GM23248 (cell line): ENCODE measurements at regions not wholly inside any gene's neighbourhood (a gene's known extent, or its start where the extent isn't known, plus 50 kb on each side); places are given as distances from the start of the nearest gene placed in this dataset.
"Not testable (repeated sequence)": the region's sequence is repeated elsewhere in the genome, so short reads cannot be mapped to it uniquely, and the experiment has no call there.

Source experiments
- DNase-seq: peaks from one replicate; pipeline ENCODE4 v3.0.0-alpha.2; 2015
- H2AFZ ChIP-seq: fragments of 200-600 bp; sonication (generic); 2 replicates; pipeline ENCODE4 v1.6.1; 2016; ENCODE audit warnings: antibody characterized with exemption
- H3F3A ChIP-seq: fragments of 200-600 bp; sonication (generic); 2 replicates; pipeline ENCODE4 v1.6.1; 2016; ENCODE audit warnings: mild to moderate bottlenecking, antibody characterized with exemption, mixed run types; ENCODE audit not compliant: insufficient read depth
- H3K27ac ChIP-seq: fragments of 200-600 bp; sonication (generic); 2 replicates; pipeline ENCODE4 v1.5.1; 2016; ENCODE audit warnings: mild to moderate bottlenecking
- H3K27me3 ChIP-seq: fragments of 200-600 bp; sonication (generic); replicated peaks from 2 replicates; pipeline ENCODE4 v1.6.1; 2016; ENCODE audit warnings: mild to moderate bottlenecking; ENCODE audit not compliant: insufficient read depth
- H3K36me3 ChIP-seq: fragments of 200-600 bp; sonication (generic); 2 replicates; pipeline ENCODE4 v1.6.1; 2016; ENCODE audit warnings: low read depth, mild to moderate bottlenecking
- H3K4me1 ChIP-seq: fragments of 200-600 bp; sonication (generic); 2 replicates; pipeline ENCODE4 v1.6.1; 2016; ENCODE audit warnings: mild to moderate bottlenecking; ENCODE audit not compliant: insufficient read depth
- H3K4me2 ChIP-seq: fragments of 200-600 bp; sonication (generic); one replicate; pipeline ENCODE4 v1.6.1; 2016; ENCODE audit warnings: mild to moderate bottlenecking; ENCODE audit not compliant: unreplicated experiment
- H3K4me3 ChIP-seq: fragments of 200-600 bp; sonication (generic); 2 replicates; pipeline ENCODE4 v1.5.1; 2016; ENCODE audit warnings: mild to moderate bottlenecking
- H3K79me2 ChIP-seq: fragments of 200-600 bp; sonication (generic); 2 replicates; pipeline ENCODE4 v1.6.1; 2016; ENCODE audit warnings: mild to moderate bottlenecking; ENCODE audit not compliant: insufficient read depth
- H3K9ac ChIP-seq: fragments of 200-600 bp; sonication (generic); 2 replicates; pipeline ENCODE4 v1.6.1; 2016; ENCODE audit warnings: mild to moderate bottlenecking
- H3K9me2 ChIP-seq: fragments of 200-600 bp; sonication (generic); 2 replicates; pipeline ENCODE4 v1.6.1; 2016; ENCODE audit warnings: mixed run types, mild to moderate bottlenecking, moderate library complexity; ENCODE audit not compliant: insufficient read depth
- H3K9me3 ChIP-seq: fragments of 200-600 bp; sonication (generic); one replicate; pipeline ENCODE4 v1.6.1; 2017; ENCODE audit warnings: low read depth
- H4K20me1 ChIP-seq: fragments of 200-600 bp; sonication (generic); 2 replicates; pipeline ENCODE4 v1.6.0; 2016; ENCODE audit not compliant: insufficient read depth
- EZH2 ChIP-seq: fragments of 200-600 bp; sonication (generic); IDR thresholded peaks from 2 replicates; pipeline ENCODE4 v1.6.1; 2018; ENCODE audit warnings: antibody characterized with exemption, mild to moderate bottlenecking; ENCODE audit not compliant: insufficient read depth, poor library complexity, severe bottlenecking
- EZH2phosphoT487 ChIP-seq: fragments of 200-600 bp; sonication (generic); IDR thresholded peaks from 2 replicates; pipeline ENCODE4 v1.6.1; 2018; ENCODE audit warnings: antibody characterized with exemption, moderate library complexity, mild to moderate bottlenecking, low read depth; ENCODE audit not compliant: insufficient read depth
- WGBS, 2 experiments: methylation state at CpG; one replicate each; pipeline ENCODE4 v1.1.6; 2015 to 2017; ENCODE audit warnings: low lambda C conversion rate in 2 of 2, low coverage in 1 of 2; ENCODE audit errors: missing lambda C conversion rate in 2 of 2; 5-methylcytosine and 5-hydroxymethylcytosine counted together
- in situ Hi-C: fragments of 300-500 bp; cut with MboI; formaldehyde crosslinking; loops from 2 replicates; pipeline ENCODE4 v1.15.0; 2020

- no peak overlapping the region for H3K4me3 ChIP-seq
- no peak for TF ChIP-seq EZH2
- TF ChIP-seq EZH2phosphoT487, result no peak
- in situ Hi-C loops, result no loop called here
Measured at GRCh38 chr6:12622566-12622965, 94.0 kb upstream of the PHACTR1 start.

GRCh38 chr6:12624142-12624837, 92.3 kb upstream of the PHACTR1 start:
- in situ Hi-C loops, result no loop called here
- no peaks in the 10 kb centered on the region for H3K9me3 ChIP-seq
- WGBS, 2 experiments, result 45 to 47% methylated on average over 5 of the region's 5 CpGs
- no peak overlapping the region for H2AFZ ChIP-seq
- no peak for DNase-seq
- H3K9me2 ChIP-seq, result no peaks in the 10 kb centered on the region
- H3K4me2 ChIP-seq, result no peak overlapping the region
- H3K36me3 ChIP-seq, result no peaks in the 10 kb centered on the region
- H3K4me1 ChIP-seq, result no peaks in the 10 kb centered on the region
- no peak overlapping the region for H3K4me3 ChIP-seq
- H3K27me3 ChIP-seq, result no peaks in the 10 kb centered on the region
- no peaks in the 10 kb centered on the region for H3K79me2 ChIP-seq
- no peak overlapping the region for H3K9ac ChIP-seq
- TF ChIP-seq EZH2phosphoT487 (no peak), EZH2 (no peak)
- no peak overlapping the region for H3K27ac ChIP-seq
- no peaks in the 10 kb centered on the region for H3F3A ChIP-seq
- no peaks in the 10 kb centered on the region for H4K20me1 ChIP-seq

More at GRCh38 chr6:12622566-12622965, 94.0 kb upstream of the PHACTR1 start:
- Histone ChIP-seq H3K9me2 (no peaks in the 10 kb centered on the region), H3K9me3 (no peaks in the 10 kb centered on the region), H3K9ac (no peak overlapping the region), H2AFZ (no peak overlapping the region), H3K27me3 (no peaks in the 10 kb centered on the region), H3F3A (no peaks in the 10 kb centered on the region), H3K4me2 (no peak overlapping the region), H3K79me2 (no peaks in the 10 kb centered on the region), H4K20me1 (no peaks in the 10 kb centered on the region), H3K36me3 (no peaks in the 10 kb centered on the region), H3K4me1 (no peaks in the 10 kb centered on the region), H3K27ac (no peak overlapping the region)
- DNase-seq, result no peak

GRCh38 chr6:12627053-12627452, 89.5 kb upstream of the PHACTR1 start:
- Histone ChIP-seq H3K4me1 (no peaks in the 10 kb centered on the region), H4K20me1 (no peaks in the 10 kb centered on the region), H3K9me2 (no peaks in the 10 kb centered on the region), H3K4me3 (no peak overlapping the region), H3K9ac (no peak overlapping the region), H3K36me3 (no peaks in the 10 kb centered on the region), H3K27ac (no peak overlapping the region), H2AFZ (no peak overlapping the region), H3K79me2 (no peaks in the 10 kb centered on the region), H3K4me2 (no peak overlapping the region), H3K9me3 (no peaks in the 10 kb centered on the region), H3K27me3 (no peaks in the 10 kb centered on the region), H3F3A (no peaks in the 10 kb centered on the region)
- WGBS, 2 experiments, result 100% methylated on average over 1 of the region's 1 CpG
- DNase-seq, result no peak
- in situ Hi-C loops, result no loop called here
- no peak for TF ChIP-seq EZH2phosphoT487
- TF ChIP-seq EZH2, result no peak

- TF ChIP-seq EZH2phosphoT487, result no peak
- no peak for TF ChIP-seq EZH2
- Histone ChIP-seq H3K9me2 (no peaks in the 10 kb centered on the region), H3K9ac (no peak overlapping the region), H3K36me3 (no peaks in the 10 kb centered on the region), H3K79me2 (no peaks in the 10 kb centered on the region), H3K27me3 (no peaks in the 10 kb centered on the region), H3F3A (no peaks in the 10 kb centered on the region), H4K20me1 (no peaks in the 10 kb centered on the region), H3K27ac (no peak overlapping the region), H3K9me3 (no peaks in the 10 kb centered on the region), H2AFZ (no peak overlapping the region), H3K4me3 (no peak overlapping the region), H3K4me2 (no peak overlapping the region), H3K4me1 (no peaks in the 10 kb centered on the region)
- in situ Hi-C loops, result no loop called here
- DNase-seq, result no peak
- 97 to 100% methylated on average over 2 of the region's 2 CpGs for WGBS, 2 experiments
Measured at GRCh38 chr6:12628327-12628726, 88.2 kb upstream of the PHACTR1 start.

- H3K9me2 ChIP-seq, H3K27me3 ChIP-seq, in situ Hi-C loops, H3K9me3 ChIP-seq, H3K4me3 ChIP-seq, H3K4me1 ChIP-seq, H3K9ac ChIP-seq, DNase-seq, H3K27ac ChIP-seq, H4K20me1 ChIP-seq, H3K36me3 ChIP-seq, H2AFZ ChIP-seq, H3F3A ChIP-seq, H3K4me2 ChIP-seq, H3K79me2 ChIP-seq: not testable (repeated sequence)
- WGBS, 2 experiments, result 89 to 97% methylated on average over 1 of the region's 1 CpG
Measured at GRCh38 chr6:12633746-12634145, 82.8 kb upstream of the PHACTR1 start.
